ENCODE measurements at regions not wholly inside any gene's neighbourhood (a gene's known extent, or its start where the extent isn't known, plus 50 kb on each side); places are given as distances from the start of the nearest gene placed in this dataset.

DNA sequence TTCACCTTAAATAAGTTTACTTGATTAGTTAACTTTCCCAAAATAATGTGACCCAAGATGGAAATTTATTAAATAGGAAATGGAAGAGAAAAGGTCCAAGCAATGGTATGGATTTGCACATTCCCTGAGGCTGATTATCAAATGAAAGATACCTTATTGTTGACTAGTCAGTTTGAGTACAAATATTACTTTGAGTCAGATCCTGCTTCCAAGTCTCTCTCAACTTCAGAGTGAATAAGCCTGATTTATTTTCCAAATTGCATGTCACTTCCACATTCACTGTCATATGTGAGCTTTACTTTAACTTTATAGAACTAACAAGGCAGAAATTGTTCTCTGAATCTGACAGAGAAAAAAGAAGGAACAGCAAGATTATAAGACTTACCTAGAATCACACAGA is 520.8 kb downstream of the RAB28 start:
- no peak for TF ChIP-seq EP300 (IDR thresholded peaks at IDR 0.05)
- TF ChIP-seq, protein P1, sequence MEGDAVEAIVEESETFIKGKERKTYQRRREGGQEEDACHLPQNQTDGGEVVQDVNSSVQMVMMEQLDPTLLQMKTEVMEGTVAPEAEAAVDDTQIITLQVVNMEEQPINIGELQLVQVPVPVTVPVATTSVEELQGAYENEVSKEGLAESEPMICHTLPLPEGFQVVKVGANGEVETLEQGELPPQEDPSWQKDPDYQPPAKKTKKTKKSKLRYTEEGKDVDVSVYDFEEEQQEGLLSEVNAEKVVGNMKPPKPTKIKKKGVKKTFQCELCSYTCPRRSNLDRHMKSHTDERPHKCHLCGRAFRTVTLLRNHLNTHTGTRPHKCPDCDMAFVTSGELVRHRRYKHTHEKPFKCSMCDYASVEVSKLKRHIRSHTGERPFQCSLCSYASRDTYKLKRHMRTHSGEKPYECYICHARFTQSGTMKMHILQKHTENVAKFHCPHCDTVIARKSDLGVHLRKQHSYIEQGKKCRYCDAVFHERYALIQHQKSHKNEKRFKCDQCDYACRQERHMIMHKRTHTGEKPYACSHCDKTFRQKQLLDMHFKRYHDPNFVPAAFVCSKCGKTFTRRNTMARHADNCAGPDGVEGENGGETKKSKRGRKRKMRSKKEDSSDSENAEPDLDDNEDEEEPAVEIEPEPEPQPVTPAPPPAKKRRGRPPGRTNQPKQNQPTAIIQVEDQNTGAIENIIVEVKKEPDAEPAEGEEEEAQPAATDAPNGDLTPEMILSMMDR (IDR thresholded peaks at IDR 0.05): no peak
